ENCODE measurements at regions not wholly inside any gene's neighbourhood (a gene's known extent, or its start where the extent isn't known, plus 50 kb on each side); places are given as distances from the start of the nearest gene placed in this dataset.

GRCh38 chr18:54777118-54777791 lies 51.0 kb upstream of the RAB27B start:
- H3K36me3 ChIP-seq (ENCODE audit: control insufficient read depth, insufficient read depth, low read length): no peaks in the 10 kb centered on the region
- H3K9me3 Mint-ChIP-seq: no peaks in the 10 kb centered on the region
- H3K9me3 ChIP-seq (ENCODE audit: control insufficient read depth, insufficient read depth, low read length): no peaks in the 10 kb centered on the region
- no peak overlapping the region for H3K27ac ChIP-seq (ENCODE audit: low read length)
- no peaks in the 10 kb centered on the region for H3K27me3 Mint-ChIP-seq (ENCODE audit: low read depth in 2 of 2)
- DNase-seq (no peak), ATAC-seq (no peak)
- no peak overlapping the region for H3K27ac Mint-ChIP-seq
- H3K4me1 ChIP-seq (ENCODE audit: control insufficient read depth, insufficient read depth, low read length): no peaks in the 10 kb centered on the region
- TF ChIP-seq, protein P1, sequence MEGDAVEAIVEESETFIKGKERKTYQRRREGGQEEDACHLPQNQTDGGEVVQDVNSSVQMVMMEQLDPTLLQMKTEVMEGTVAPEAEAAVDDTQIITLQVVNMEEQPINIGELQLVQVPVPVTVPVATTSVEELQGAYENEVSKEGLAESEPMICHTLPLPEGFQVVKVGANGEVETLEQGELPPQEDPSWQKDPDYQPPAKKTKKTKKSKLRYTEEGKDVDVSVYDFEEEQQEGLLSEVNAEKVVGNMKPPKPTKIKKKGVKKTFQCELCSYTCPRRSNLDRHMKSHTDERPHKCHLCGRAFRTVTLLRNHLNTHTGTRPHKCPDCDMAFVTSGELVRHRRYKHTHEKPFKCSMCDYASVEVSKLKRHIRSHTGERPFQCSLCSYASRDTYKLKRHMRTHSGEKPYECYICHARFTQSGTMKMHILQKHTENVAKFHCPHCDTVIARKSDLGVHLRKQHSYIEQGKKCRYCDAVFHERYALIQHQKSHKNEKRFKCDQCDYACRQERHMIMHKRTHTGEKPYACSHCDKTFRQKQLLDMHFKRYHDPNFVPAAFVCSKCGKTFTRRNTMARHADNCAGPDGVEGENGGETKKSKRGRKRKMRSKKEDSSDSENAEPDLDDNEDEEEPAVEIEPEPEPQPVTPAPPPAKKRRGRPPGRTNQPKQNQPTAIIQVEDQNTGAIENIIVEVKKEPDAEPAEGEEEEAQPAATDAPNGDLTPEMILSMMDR (IDR thresholded peaks at IDR 0.05): no peak
- H3K4me3 Mint-ChIP-seq: no peak overlapping the region
- no peak overlapping the region for H3K4me3 ChIP-seq (ENCODE audit: low read length)
- intact Hi-C loops (cut with micrococcal nuclease): no loop called here
- no peaks in the 10 kb centered on the region for H3K36me3 Mint-ChIP-seq
- H3K4me1 Mint-ChIP-seq: peaks cover 0 to 9% of the 10 kb centered on the region in 2 donors
- 95% methylated on average over 1 of the region's 1 CpG for WGBS (ENCODE audit: insufficient coverage)
- H3K27me3 ChIP-seq (ENCODE audit: control insufficient read depth, insufficient read depth, low read length): no peaks in the 10 kb centered on the region

DNA sequence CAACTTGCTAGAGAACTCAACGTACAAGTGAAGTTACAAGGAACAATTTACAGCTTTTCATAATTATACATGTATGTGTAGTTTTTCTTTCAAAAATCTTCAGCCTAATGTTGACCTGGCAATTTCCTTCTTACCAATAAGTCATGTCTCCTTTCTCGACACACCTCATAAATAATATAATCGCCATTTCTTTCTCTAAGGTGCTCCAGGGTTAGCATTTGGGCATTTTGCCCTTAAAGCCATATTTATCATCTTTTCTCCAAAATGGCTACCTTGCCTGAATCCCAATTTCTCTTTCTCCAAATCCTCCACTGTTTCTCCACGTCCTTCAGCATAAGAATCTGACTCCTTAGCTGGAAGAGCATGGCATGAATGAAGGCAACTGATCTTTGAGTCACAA lies 50.3 kb upstream of the RAB27B start:
- Mint-ChIP-seq H3K4me3 (no peak overlapping the region), H3K36me3 (no peaks in the 10 kb centered on the region), H3K27ac (no peak overlapping the region), H3K4me1 (peaks cover 0 to 9% of the 10 kb centered on the region in 2 donors), H3K9me3 (no peaks in the 10 kb centered on the region), H3K27me3 (ENCODE audit: low read depth in 2 of 2) (no peaks in the 10 kb centered on the region)
- no peaks in the 10 kb centered on the region for H3K4me1 ChIP-seq (ENCODE audit: control insufficient read depth, insufficient read depth, low read length)
- no peaks in the 10 kb centered on the region for H3K9me3 ChIP-seq (ENCODE audit: control insufficient read depth, insufficient read depth, low read length)
- no peak for DNase-seq
- H3K36me3 ChIP-seq (ENCODE audit: control insufficient read depth, insufficient read depth, low read length): no peaks in the 10 kb centered on the region
- H3K4me3 ChIP-seq (ENCODE audit: low read length): no peak overlapping the region
- no peak overlapping the region for H3K27ac ChIP-seq (ENCODE audit: low read length)
- H3K27me3 ChIP-seq (ENCODE audit: control insufficient read depth, insufficient read depth, low read length): no peaks in the 10 kb centered on the region
- WGBS (ENCODE audit: insufficient coverage): 76% methylated on average over 3 of the region's 4 CpGs
- ATAC-seq: no peak
- intact Hi-C loops (cut with micrococcal nuclease): no loop called here
- TF ChIP-seq, protein P1 (IDR thresholded peaks at IDR 0.05): no peak
